ENCODE measurements at regions not wholly inside any gene's neighbourhood (a gene's known extent, or its start where the extent isn't known, plus 50 kb on each side); places are given as distances from the start of the nearest gene placed in this dataset.

- Histone ChIP-seq H2AFZ (replicated peaks; ENCODE audit: low read length, poor library complexity) (no peak overlapping the region), H3K14ac (replicated peaks; ENCODE audit: low read depth, low read length) (no peak overlapping the region), H3K79me1 (ENCODE audit: low read depth in 1 of 2, low read length in 2 of 2) (no peaks in the 10 kb centered on the region), H3K18ac (ENCODE audit: low read depth, low read length) (no peak overlapping the region), H3K56ac (ENCODE audit: extremely low read depth, insufficient read depth, low read length) (no peak overlapping the region), H3K27me3 (ENCODE audit: control insufficient read depth, insufficient read depth, low read length) (no peaks in the 10 kb centered on the region), H3K4me3 (ENCODE audit: insufficient read depth, low read depth, low read length) (no peak overlapping the region), H3K23ac (ENCODE audit: low read depth, low read length) (no peak overlapping the region), H2BK15ac (ENCODE audit: low read depth, low read length) (no peak overlapping the region), H4K5ac (ENCODE audit: low read depth, low read length) (no peak overlapping the region), H3K9ac (ENCODE audit: low read depth, low read length) (no peak overlapping the region), H2BK120ac (ENCODE audit: low read depth, low read length) (no peak overlapping the region), H2AK5ac (ENCODE audit: low read depth, low read length) (no peak overlapping the region), H3K9me3 (ENCODE audit: control insufficient read depth, insufficient read depth, low read length) (0 out of 2 replicates have a peak, but pooled peaks cover 4% of the 10 kb centered on the region), H3K4ac (ENCODE audit: low read depth, low read length) (no peak overlapping the region), H4K8ac (ENCODE audit: low read depth in 2 of 2, low read length in 2 of 2) (no peak overlapping the region), H2BK20ac (ENCODE audit: low read depth, low read length) (no peak overlapping the region), H3K4me1 (ENCODE audit: control insufficient read depth, insufficient read depth, low read length) (no peaks in the 10 kb centered on the region), H3K36me3 (ENCODE audit: control insufficient read depth, insufficient read depth, low read length) (no peaks in the 10 kb centered on the region), H4K91ac (ENCODE audit: insufficient read depth, low read depth, low read length) (no peak overlapping the region), H3K9me1 (ENCODE audit: insufficient read depth, low read length) (no peaks in the 10 kb centered on the region), H2BK5ac (ENCODE audit: low read depth, low read length, poor library complexity, severe bottlenecking) (no peak overlapping the region), H3K4me2 (ENCODE audit: low read depth, low read length) (no peak overlapping the region), H2AK9ac (replicated peaks; ENCODE audit: low read depth, low read length, poor library complexity) (no peak overlapping the region), H3K27ac (ENCODE audit: insufficient read depth, low read length) (no peak overlapping the region), H4K20me1 (ENCODE audit: insufficient read depth, low read length) (no peaks in the 10 kb centered on the region)
- ATAC-seq (ENCODE audit: low read depth): no peak
- dilution Hi-C loops (cut with HindIII; ENCODE audit: low sequenced_read_pairs, unreplicated experiment) (no loop called here), intact Hi-C loops (cut with micrococcal nuclease) (no loop called here), in situ Hi-C loops (cut with MboI; ENCODE audit: low sequenced_read_pairs) (no loop called here)
- POLR2A ChIA-PET (ENCODE audit: unreplicated experiment): no interaction called here
- DNase-seq: no peak
- BruUV-seq (replicated peaks): no TSS peak
- CTCF ChIA-PET: no interaction called here
- no peak for TF ChIP-seq NFE2L2 (IDR thresholded peaks at IDR 0.05; ENCODE audit: low read depth, low read length)
- TF ChIP-seq CHD1 (IDR thresholded peaks at IDR 0.05; ENCODE audit: low read depth, low read length): no peak
- no peak for TF ChIP-seq BHLHE40 (IDR thresholded peaks at IDR 0.05; ENCODE audit: low read depth, low read length)
- TF ChIP-seq ELK1 (IDR thresholded peaks at IDR 0.05; ENCODE audit: borderline replicate concordance, low read depth, low read length): no peak
- no peak for TF ChIP-seq RAD21 (IDR thresholded peaks at IDR 0.05; ENCODE audit: low read length)
- TF ChIP-seq RFX5 (IDR thresholded peaks at IDR 0.05; ENCODE audit: low read depth, low read length): no peak
- TF ChIP-seq RCOR1 (IDR thresholded peaks at IDR 0.05; ENCODE audit: insufficient replicate concordance, low read length): no peak
These were observed 349.9 kb downstream of the PDHA2 start for GRCh38 chr4:96189761-96190160.
